Nephron (organoid): ENCODE measurements at regions not wholly inside any gene's neighbourhood (a gene's known extent, or its start where the extent isn't known, plus 50 kb on each side); places are given as distances from the start of the nearest gene placed in this dataset.

Source experiments
- H3K27ac Mint-ChIP-seq, 3 experiments: 2 replicates each; pipeline ENCODE4 v1.8.0; 2020; ENCODE audit warnings: mixed read lengths in 3 of 3, mild to moderate bottlenecking in 2 of 3, moderate library complexity in 1 of 3
- H3K27me3 Mint-ChIP-seq: 2 replicates; pipeline ENCODE4 v1.8.0; 2021; ENCODE audit warnings: low read depth, mild to moderate bottlenecking, moderate library complexity, mixed read lengths
- H3K36me3 Mint-ChIP-seq: 2 replicates; pipeline ENCODE4 v1.8.0; 2020; ENCODE audit warnings: low read depth, mixed read lengths
- H3K4me1 Mint-ChIP-seq: 2 replicates; pipeline ENCODE4 v1.8.0; 2020; ENCODE audit warnings: mixed read lengths
- H3K4me3 Mint-ChIP-seq, 3 experiments: 2 replicates each; pipeline ENCODE4 v1.8.0; 2020; ENCODE audit warnings: mild to moderate bottlenecking in 3 of 3, mixed read lengths in 3 of 3, moderate library complexity in 2 of 3
- H3K9me3 Mint-ChIP-seq: 2 replicates; pipeline ENCODE4 v1.8.0; 2020; ENCODE audit warnings: mixed read lengths
- TF ChIP-seq, protein P1 (sequence below), 3 experiments: fragments of 200-600 bp; sonication (generic); IDR thresholded peaks; one replicate each; pipeline ENCODE4 v1.5.0; 2021; ENCODE audit warnings: antibody characterized with exemption in 3 of 3; ENCODE audit not compliant: unreplicated experiment in 3 of 3

- Mint-ChIP-seq H3K36me3 (no peaks in the 10 kb centered on the region), H3K27me3 (peaks cover 3% of the 10 kb centered on the region), H3K9me3 (no peaks in the 10 kb centered on the region), H3K4me3 (no peak overlapping the region), H3K4me1 (no peaks in the 10 kb centered on the region), H3K27ac (no peak overlapping the region)
- TF ChIP-seq, protein P1, sequence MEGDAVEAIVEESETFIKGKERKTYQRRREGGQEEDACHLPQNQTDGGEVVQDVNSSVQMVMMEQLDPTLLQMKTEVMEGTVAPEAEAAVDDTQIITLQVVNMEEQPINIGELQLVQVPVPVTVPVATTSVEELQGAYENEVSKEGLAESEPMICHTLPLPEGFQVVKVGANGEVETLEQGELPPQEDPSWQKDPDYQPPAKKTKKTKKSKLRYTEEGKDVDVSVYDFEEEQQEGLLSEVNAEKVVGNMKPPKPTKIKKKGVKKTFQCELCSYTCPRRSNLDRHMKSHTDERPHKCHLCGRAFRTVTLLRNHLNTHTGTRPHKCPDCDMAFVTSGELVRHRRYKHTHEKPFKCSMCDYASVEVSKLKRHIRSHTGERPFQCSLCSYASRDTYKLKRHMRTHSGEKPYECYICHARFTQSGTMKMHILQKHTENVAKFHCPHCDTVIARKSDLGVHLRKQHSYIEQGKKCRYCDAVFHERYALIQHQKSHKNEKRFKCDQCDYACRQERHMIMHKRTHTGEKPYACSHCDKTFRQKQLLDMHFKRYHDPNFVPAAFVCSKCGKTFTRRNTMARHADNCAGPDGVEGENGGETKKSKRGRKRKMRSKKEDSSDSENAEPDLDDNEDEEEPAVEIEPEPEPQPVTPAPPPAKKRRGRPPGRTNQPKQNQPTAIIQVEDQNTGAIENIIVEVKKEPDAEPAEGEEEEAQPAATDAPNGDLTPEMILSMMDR (IDR thresholded peaks at IDR 0.05; ENCODE audit: unreplicated experiment in 3 of 3): no peak
Observed at GRCh38 chr7:106589198-106589879, 71.6 kb downstream of the CCDC71L start.

DNA sequence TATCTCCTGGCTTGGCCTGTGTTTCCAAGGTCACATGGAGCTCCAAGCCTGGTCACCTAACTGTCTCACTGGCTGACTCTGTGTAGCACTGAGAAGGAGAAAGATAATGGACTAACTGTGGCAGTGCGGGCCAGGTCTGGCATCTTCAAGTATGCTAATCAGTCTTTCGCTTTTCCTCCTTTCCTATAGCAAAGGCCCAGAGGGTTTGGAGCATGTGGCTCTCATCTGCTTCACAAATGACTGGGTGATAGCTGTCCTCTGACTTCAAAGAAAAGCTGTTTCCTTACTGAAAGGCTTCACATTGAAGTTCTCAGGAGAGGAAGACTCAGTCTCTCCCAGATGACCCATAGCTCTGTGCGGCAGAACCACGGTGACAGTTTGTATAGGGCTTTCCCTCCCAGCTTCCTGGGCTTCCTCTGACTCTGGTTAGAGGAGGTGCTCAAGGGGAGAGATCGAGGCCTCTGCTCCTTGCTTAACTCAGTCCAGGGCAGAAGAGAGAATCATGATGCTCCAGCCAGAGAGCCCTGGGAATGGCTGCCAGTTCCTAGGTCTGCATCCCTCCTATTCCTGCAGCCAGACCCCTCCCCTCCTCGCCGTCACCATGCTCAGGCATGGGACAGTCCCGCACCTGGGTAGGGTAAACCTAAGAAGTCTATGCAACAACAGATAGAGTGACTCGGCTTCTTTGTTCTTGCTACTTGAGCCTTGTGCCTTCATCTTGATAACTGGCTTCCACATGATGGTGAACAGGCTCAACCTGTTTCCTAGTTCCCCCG lies 72.3 kb downstream of the CCDC71L start:
- Mint-ChIP-seq H3K4me1 (no peaks in the 10 kb centered on the region), H3K27ac (no peak overlapping the region), H3K36me3 (no peaks in the 10 kb centered on the region), H3K4me3 (no peak overlapping the region), H3K9me3 (no peaks in the 10 kb centered on the region), H3K27me3 (peaks cover 3% of the 10 kb centered on the region)
- TF ChIP-seq, protein P1 (IDR thresholded peaks at IDR 0.05; ENCODE audit: unreplicated experiment in 3 of 3): no peak

DNA sequence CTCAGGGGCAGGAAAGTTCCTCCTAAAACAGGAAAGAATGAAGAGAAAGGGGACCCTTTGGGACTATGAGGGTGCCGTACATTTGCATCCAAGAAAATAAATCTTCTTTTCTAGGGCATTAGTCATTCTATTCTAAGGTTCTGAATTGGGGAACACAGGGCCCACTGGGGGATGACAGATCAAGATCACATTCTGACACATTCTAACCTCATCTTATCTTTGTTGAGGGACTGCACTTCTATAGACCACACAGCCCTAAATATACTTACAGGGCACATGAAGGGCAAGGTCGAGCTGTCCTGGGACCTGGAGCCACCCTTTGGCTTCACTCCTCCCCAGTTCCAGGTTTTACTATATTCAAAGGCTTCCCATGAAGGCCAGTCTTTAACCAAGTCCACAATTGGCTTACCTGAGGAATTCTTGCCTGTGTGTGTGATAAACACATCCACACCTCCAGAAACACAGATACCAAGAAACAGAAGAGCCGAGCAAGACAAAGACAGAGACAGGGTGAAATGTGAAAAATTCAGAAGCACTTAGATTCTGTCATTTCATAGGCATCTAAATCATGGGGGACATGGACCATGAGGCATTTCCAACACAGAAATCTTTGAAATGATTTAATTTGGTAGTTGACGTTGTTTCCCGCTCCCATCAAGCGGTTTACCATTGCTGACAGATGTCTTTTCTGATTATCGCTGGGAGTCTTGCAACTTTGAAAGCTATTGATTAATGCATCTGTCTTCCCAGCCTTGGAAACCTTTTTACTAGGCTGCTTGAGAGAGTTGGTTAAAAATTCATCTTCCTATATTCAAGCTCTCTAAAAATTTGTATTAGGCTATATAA lies 75.8 kb downstream of the CCDC71L start:
- no peaks in the 10 kb centered on the region for H3K36me3 Mint-ChIP-seq
- H3K9me3 Mint-ChIP-seq: no peaks in the 10 kb centered on the region
- peaks cover 3% of the 10 kb centered on the region for H3K27me3 Mint-ChIP-seq

DNA sequence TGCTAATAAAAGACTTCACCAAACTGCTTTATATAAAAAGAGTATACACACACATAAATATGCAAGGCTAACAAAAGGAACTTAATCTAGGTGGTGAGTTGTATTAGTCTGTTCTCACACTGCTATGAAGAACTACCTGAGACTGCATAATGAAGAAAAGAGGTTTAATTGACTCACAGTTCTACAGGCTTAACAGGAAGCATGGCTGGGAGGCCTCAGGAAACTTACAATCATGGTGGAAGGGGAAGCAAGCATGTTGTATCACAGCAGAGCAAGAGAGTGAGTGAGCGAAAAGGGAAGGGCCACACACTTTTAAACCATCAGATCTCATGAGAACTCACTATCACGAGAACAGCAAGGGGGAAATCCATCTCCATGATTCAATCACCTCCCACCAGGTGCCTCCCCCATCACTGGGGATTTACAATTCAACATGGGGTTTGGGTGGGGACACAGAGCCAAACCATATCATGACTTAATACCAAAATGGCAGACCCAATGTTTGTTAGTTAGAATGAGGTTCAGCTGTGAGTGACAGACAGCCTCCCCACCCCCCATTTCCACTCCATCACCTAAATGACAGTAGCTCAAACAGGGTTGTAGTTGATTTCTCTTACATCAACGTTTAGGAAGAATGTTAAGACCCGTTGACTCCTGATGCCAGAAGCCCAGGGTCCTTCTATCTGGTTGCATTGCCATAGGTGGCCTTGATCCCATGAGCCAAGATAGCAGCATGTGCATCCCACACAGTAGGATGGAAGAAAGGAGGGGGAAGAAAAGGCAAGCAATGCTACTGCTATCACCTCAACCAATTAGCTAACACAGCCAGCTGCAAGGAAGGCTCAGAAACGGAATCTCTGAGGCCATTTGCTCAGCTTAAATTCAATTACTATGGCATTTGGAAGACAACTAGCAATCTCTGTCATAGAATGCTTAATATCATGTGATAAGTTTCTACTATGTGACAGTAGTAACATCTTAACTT lies 77.0 kb downstream of the CCDC71L start:
- Mint-ChIP-seq H3K9me3 (no peaks in the 10 kb centered on the region), H3K36me3 (no peaks in the 10 kb centered on the region), H3K4me1 (no peaks in the 10 kb centered on the region), H3K27me3 (peaks cover 3% of the 10 kb centered on the region), H3K27ac (no peak overlapping the region), H3K4me3 (no peak overlapping the region)
- TF ChIP-seq, protein P1 (IDR thresholded peaks at IDR 0.05; ENCODE audit: unreplicated experiment in 3 of 3): no peak

More for the DNA sequence above, 75.8 kb downstream of the CCDC71L start:
- H3K4me3 Mint-ChIP-seq: no peak overlapping the region
- TF ChIP-seq, protein P1 (IDR thresholded peaks at IDR 0.05; ENCODE audit: unreplicated experiment in 3 of 3): no peak
- H3K27ac Mint-ChIP-seq: no peak overlapping the region
- no peaks in the 10 kb centered on the region for H3K4me1 Mint-ChIP-seq

GRCh38 chr7:106583100-106583499 lies 77.9 kb downstream of the CCDC71L start:
- TF ChIP-seq, protein P1 (IDR thresholded peaks at IDR 0.05; ENCODE audit: unreplicated experiment in 3 of 3): no peak
- no peaks in the 10 kb centered on the region for H3K9me3 Mint-ChIP-seq
- no peaks in the 10 kb centered on the region for H3K36me3 Mint-ChIP-seq
- peaks cover under 1% of the 10 kb centered on the region for H3K27me3 Mint-ChIP-seq
- H3K4me1 Mint-ChIP-seq: no peaks in the 10 kb centered on the region
- H3K27ac Mint-ChIP-seq: no peak overlapping the region
- H3K4me3 Mint-ChIP-seq: no peak overlapping the region
